Activated effector memory CD4-positive, alpha-beta T cell treated with anti-CD3 and anti-CD28 coated beads, Interleukin-2, amount 50 U/mL, for 16 hours (primary cell): ENCODE measurements at regions not wholly inside any gene's neighbourhood (a gene's known extent, or its start where the extent isn't known, plus 50 kb on each side); places are given as distances from the start of the nearest gene placed in this dataset.

Experiments
- DNase-seq: peaks from one replicate; pipeline ENCODE4 v3.0.0-alpha.2; 2020

DNA sequence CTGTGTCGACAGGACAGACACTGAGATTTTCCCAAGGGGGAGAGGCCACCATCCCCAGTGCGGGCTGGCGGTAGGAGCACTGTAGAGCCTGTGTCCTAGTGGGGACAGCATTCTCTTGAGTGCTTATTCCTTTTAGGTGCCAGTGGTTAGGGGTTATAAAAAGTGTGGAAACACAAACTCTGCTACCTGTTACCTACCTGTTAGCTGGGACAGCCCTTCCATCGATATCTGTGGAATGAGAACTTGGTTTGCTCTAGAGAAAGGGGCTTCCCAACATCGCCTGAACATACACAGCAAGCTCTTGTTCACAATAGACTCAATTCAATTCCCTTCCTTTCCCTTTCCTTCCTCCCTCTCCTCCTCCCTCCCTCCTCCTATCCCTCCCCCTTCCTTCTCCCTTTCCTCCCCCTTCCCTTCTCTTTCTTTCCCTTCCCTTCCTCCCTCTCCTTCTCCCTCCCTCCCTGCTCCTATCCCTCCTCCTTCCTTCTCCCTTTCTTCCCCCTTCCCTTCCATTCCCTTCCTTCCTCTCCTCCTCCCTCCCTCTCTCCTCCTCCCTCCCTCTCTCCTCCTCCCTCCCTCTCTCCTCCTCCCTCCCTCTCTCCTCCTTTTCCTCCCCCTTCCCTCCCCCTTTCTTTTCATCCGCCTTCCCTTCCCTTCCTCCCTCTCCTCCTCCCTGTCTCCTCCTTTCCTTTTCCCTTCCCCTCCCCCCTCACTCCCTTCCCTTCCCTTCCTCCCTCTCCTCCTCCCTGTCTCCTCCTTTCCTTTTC, 188.5 kb downstream of the URI1 start:
- DNase-seq: peak; percentile 44

DNA sequence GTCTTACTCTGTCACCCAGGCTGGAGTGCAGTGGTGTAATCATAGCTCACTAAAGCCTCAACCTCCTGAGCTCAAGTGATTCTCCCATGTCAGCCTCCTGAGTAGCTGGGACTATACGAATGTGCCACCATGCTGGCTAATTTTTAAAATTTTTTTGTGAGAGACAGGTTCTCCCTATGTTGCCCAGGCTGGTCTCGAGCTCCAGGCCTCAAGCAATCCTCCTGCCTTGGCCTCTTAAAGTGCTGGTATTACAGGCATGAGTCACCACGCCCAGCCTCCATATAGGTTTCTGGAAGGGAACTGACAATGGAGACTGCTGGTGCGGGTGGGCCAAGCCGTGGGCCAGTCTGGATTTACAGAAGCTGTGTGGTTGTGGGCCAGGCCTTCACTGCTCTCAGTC, 189.2 kb downstream of the URI1 start:
- peak; percentile 31 for DNase-seq

DNA sequence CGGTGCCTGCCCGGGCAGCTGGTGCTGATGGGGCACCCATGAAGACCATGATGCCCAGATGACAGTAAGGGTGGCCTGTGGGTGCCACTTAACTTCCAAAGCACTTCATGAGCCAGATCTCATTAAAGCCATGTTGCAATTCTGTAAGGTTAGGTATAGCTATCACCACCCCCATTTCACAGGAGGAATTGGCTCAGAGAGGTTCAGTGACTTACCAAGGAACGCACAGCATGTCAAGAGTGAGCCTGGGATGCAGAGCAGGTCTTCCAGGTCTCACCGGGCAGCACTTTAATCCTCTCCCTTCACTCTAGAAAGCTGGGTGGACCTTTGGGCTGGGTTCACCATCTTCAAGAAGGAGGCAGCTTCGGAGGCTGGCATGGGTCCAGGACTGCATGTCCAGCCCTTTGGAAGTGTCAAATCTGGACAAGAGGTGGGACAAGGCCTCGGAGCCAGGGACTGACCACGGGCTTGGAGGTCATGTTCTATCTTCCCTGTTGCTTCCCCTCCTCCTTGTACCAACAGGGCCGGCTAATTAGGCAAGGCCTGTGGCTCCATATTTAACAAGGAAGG, 189.8 kb downstream of the URI1 start:
- DNase-seq: peak; percentile 22

DNA sequence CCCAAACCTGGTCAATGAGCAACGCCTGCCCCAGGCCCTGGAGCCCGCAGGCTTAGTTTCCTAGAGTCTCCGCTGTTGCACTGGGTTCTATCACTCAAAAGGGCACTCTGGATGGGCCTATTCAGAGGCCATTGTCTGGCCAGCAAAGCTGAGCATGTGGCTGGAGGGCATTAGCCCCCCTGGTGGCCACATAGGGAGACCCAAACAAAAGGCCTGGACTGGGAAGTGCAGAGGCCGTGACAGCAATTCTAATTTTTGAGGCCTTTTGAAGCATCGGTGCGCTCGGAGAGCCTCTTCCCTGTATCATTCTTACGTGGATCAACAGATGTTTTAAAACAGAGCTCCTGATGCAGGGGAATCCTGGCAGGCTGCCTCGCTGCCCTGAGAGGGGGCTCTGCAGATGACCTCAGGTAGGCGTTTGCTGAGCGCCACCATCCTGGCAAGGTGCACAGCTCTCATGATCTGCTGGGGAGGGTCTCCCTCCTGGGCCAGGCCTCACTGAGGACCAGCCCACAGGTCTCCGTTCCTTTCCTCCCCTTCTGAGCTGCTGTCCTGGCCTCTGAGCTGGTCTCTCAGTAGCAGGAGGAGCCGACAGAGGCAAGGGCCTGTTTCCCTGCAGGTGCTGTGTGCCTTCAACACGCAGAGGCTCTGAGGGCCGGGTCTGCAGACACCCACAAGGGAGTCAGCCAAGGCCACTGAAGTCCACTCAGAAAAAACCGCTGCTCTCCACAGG, 190.5 kb downstream of the URI1 start:
- DNase-seq: peak; percentile 54

DNA sequence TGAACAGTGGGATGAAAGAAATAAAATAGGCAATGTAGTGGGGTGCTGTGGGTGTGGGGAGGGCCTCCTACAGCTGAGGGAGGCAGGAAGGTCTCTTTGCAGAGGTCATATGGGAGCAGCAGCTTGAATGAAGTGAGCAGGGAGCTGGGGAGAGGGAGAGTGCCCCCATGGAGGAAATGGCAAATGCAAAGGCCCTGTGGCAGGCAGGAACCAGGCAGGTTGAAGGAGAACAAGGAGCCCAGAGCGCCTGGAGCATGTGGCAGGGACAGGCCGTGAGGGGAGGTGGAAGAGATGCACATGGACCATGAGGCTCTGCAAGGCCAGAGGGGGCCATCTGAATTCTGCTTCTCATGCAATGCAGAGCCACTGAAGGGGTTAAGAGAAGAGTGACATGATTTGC, 191.8 kb downstream of the URI1 start:
- no peak for DNase-seq

DNA sequence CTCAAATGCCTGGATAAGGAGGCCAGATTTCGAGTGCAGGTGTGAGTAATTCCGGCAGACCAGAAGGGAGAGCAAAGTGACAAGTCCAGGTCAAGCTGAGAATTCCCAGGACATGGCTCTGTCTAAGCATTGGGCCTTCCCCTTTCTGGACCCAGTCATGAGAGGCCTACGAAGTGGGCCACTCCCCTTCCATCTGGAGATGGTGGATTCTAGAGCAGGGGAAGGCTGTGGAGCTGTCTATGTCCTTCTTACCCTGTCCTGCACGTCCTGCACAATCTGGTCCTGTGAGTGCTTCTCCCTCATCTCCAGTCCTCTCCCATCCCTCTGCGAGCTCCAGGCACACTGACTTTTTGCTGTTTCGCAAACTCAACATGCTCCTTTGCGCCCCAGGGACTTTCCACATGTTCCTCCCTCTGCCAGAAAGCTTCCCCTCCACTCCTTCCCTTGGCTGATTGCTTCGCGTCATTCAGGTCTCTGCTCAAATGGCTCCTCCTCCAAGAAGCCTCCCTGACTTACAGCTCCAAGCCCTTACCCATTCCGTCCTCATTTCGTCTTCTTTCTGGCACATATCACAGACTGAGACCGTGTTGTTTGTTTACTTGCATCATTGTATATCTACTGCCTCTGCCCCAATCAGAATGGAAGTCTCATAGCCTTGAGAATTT, 193.2 kb downstream of the URI1 start:
- DNase-seq: no peak

DNA sequence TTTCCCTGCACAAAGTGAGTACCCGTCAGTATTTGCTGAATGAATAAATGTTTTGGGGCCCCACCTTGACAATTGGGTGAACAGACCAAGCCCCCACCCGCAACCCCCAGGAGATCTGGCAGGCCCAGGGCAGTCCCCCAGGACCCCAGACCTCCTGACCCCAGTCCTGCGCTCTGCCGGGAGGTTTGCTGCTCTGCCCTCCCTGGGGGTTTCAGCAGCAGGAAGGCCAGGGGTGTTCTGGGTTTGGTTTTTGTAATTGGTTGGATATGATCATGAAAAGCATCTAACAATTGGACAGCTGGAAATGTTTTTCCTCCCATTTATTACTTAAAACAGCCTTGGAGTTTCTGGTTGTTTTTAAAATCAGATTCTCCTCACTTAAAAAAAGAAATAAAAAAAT, 193.8 kb downstream of the URI1 start:
- no peak for DNase-seq

DNA sequence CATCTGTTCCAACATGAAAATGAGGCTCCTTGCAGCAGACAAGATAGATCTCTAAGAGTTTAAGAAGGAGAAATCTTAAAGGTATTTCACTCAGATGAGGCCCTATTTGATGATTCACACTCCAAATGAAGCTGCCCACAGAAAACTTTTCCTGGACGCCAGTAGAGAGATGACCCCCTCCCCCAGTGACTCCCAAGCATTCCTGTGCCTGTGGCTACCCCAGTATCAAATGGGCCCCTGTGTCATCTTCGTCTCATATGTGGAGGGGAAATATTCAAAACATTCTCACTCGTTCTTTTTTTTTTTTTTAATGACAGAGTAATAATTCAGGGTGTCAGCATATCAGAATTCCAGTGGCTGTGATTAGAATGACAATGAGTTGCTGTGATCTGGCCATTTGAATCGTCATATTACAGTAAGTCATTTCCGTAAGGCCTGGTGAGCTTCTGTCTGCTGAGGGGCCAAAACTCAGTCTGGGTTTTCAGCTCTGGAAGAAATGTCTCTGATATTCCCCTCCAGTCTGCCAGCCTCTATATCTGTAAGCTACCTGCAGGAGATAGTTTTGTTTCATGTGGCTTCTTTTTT, 194.7 kb downstream of the URI1 start:
- no peak for DNase-seq

DNA sequence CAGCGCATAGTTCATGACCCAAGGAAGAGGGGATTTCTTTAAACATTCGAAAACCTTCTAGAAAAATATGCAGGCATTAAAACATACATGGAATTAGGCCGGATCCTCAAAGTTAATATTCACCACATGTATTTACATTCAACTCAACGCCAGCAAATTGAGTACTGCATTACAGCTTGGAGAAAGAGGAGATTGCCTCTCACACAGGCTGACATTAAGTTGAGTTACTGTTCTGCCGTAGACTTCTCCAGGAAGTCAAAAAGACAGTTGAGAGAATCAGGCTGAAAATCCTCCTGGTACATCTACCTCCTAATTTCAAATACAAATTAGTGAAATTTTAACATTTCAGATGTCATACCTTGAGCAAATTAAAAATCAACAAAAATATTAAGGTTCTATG, 195.7 kb downstream of the URI1 start:
- no peak for DNase-seq

DNA sequence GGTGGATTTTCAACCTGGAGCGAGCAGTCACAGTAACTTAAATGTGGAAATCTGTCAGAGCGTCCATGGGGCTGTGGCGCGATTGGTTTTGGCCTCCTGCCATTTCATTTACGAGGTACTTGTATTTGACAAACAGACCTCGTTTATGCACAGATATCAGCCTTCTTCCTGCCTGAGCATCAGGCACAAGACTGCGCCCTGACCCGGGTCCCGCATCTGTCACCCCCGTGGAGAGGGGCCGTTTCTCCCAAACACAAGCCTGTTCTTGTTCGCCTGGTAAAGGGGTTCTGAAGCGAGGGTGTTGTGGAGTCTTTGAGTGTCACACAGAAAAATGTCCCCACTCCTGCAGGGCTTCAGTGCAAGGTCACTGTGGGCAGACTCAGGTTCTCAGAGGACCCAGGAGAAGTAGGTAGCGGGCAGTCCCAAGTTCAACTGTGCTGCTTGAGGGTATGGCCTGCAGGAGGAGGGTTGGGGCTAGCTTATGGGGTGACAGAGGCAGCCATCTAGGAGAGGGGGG, 202.3 kb downstream of the URI1 start:
- no peak for DNase-seq

DNA sequence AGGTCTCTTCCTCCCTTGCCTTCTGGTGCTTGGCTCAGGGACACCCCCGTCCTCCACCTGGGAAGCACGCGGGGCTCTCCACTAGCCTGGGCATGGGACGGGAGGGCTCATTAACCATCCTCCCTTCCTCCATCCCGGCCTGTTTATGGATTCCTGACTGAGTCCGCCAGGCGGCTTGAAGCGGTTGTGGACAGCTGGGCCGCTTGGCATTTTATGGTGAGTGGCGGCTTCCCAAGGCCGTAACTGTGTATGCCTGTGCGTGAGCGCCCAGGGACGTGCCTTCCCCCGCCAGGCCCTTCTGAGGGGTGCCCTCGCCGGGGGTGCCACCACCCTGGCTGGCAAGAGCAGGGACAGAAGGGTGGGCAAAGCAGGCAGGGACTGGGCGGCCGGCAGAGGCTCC, 202.8 kb downstream of the URI1 start:
- DNase-seq: no peak

DNA sequence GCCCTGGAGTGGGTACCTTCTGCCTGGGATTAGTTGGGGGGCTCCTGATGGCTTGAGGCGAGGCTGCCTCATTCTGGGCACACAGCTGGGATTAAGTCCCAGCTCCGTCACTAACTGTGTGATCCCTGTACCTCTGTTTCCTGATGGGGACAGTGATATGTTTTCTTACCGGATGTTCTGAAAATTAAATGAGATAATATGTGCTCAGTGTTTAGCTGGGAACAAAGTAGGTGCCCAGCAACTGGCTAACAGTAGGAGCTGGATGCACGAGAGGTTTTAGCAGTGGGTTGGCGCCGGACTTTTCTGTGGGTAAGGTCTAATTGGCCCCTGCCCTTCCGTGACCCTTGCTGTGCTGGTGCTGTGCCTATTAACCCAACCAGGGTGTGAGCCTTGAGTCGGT, 203.4 kb downstream of the URI1 start:
- no peak for DNase-seq

DNA sequence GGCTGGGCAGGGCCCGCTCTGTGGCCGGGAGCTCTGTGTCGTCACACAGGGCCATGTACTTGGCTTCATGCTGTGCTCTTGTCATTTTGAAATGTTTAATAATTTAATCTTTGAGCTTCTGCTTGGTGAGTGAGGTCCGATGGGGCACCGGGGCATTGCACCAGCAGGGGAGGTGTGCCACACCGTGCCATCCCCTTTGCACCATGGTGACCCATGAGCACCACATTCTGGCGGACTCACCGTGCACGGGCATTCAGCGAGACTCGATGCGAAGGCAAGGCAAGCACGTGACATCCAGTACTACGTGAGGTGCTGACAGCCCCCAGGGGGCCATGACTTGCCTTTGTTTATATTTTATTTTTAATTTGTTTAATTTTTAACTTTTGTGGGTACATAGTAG, 204.3 kb downstream of the URI1 start:
- no peak for DNase-seq

DNA sequence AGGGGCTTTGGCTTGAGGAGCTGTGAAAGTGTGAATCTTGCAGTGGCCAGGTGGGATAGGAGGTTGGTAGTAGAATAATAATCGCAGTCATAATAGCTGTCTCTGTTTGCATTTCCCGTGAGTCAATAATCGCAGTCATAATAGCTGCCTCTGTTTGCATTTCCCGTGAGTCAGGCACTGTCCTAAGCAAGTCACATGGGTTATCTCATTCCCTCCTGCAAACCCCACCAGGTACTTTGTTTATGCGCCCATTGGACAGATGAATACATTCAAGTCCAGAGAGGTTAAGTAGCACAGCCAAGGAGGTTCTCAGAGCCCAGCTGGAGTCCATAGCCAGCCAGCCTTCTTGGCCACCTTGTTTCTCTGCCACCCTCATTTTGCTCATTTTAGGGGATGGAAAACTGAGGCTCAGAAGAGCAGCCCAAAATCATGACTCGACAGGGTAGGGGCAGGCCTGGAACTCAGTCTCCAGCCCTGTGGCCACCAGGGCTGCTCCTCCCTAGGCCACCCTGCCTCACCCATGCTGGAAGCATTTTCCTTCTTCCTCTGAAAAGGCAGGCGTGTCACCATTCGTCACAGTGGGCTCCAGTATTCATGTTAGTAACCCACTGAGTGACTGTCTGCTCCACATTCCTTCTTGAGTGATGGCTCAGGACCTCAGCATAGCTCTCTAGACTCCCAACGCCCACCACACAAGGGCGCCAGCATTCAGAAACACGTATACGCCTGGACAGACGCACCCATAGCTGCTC, 206.2 kb downstream of the URI1 start:
- DNase-seq: peak; percentile 8

DNA sequence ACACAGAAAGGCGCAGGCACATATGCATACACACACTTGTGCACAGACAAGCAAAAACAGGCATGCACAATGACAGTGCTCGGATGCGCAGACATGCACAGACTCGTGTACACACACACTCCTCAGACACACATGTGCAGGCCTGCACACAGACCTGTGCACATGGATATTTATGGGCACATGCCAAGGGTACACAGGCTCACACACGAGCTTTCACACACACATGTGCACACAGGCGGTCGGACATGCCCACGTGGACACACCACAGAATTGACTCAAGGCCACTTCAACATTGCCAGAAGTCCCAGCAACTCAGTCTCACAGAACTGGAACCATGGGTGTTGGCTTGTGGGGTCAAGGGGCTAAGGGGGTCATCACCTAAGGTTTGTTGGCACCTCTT, 206.8 kb downstream of the URI1 start:
- no peak for DNase-seq

DNA sequence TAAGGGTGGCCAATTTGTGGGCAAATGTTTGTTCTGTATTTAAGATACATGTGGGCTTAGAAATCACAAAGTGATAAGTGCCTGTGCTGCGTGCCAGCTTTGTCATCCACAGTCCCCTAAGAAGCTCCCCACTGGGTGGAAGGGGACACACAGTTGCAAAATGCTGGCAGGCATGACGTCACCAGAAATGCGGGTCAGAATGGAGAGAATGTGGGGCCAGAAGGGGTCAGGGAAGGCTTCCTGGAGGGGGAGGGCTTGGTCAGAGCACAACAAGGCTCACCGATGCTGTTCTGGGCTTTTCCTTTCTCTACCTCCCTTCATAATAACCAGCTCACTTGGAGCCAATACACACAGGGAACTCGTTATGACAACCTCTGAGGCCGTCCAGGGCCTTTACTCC, 207.3 kb downstream of the URI1 start:
- DNase-seq: no peak

DNA sequence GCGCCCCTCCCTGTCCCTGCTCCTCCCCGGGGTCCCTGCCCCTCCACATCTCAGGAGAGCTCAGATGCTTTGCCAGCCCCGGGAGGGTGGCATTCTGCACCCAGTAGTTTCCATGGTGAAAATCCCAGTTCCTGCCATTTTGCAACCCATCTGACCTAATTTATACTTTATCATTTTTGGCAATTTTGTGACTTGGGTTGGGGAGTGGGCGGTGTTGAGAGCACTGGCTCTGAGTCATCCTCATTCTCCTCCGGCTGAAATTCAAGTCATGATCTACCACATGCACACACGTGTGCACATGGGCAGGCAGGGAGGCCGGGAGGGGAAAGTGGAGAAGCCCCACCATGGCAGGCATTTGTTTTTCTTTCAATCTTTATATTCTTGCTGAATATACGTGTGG, 208.6 kb downstream of the URI1 start:
- no peak for DNase-seq

DNA sequence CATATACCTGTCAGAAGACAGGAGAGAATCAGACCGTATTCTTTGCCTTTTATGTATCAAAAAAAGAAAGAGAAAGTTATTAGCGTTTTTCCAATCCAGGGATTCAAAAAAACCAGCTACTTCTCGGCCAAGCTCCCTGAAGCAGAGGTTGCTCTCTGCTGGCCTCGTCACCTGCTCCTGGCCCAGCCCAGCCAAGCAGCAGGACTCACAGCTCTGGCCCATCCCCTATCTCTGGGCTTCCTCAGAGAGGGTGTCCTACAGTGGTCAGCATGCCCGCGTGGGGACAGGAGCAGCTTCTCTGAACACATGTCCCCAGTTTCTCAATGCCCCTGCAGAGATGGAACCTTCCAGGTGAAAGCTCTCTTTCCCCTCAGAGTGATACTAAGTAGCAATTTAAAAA, 209.0 kb downstream of the URI1 start:
- DNase-seq: no peak

DNA sequence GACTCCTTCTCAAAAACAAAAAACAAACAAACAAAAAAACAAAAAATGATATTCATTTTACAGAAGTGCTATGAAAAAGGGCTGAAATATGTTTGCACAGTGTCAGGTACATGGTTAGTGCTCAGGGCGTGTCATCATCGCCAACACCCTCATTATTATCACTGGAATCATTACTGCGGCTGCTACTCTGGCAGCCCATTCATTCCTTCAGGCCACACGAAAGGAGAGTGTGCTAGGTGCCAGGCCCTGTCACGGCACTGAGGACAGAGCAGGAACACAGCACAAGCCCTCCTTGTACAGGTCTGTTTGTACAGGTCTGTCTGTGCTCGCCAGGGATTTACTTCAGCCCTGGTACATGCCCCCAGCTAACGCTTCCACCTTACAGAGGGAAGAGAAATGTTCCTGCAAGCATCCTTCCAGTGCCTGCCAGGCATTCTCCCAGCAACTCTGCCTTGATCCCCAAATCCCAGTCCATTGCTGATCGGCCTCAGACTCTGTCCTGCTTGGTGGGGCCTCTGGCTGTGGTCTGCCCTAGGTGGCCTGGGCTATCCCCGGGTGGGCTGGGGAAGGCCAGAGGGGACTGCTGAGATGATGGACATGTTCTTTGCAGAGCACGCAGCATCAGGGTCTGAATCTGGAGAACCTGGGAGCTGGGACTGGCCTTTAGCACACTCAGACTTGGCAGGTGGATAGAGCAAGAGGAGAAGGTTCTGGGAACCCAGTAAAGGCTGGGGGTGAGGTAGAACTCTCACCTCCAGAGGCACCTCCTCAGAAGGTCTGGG, 210.7 kb downstream of the URI1 start:
- no peak for DNase-seq

DNA sequence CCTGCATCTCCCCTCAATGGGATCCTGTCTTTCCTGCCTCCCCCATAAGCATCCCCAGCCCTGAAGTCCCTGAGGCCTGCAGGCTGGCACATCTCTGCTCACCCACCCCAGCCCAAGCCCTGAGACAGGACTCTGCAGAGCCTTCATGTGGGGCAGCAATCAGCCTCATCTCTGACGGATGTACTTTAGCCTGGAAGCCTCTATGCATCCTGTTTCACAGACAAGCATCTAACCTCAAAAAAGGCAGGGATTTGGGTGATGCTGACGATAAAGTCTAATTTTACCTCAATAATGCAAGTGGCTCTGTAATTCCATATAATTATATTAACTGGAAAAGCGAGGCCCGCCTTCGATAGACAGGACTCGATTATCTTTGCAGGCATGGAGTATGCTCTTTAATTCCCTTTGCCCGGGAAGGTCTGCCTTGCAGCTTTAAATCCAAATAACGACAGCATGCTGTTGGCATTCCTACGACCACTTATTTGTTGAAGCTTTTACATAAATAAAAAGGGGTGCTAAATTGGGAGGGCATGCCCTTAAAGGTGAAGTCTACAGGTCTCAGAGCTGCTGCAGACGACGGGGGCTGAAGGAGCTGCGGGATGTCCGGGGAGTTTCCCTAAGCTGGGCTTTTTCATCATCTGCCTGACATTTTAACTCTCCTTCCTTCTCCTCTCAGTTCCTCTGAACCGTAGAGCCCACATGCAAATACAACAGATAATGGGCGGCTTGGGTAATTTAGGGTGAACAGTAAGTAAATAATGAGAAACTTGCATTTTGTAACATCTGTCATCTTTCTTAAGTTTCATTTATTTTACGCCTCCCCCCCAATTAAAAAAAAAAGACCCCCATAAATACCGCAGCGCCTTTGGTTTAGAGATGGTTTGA, 211.5 kb downstream of the URI1 start:
- DNase-seq: no peak

DNA sequence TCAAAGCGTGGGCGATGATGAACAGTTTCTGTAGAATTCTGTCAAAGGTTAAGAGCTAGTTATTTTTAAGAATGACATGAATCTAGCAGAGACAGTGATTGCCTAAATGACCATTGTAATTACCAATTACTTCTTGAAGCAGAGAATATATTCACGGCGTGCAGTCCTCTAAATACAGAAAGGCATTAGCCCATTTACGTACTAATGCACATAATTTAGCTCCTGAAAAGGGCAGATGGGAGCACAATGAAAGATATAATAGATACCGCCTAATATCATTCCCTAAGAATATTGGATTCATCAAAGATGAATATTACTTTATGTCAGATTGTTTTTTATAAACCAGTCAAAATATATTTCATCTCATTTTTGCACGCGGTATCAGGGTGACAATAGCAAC, 212.4 kb downstream of the URI1 start:
- no peak for DNase-seq
